PC-9 (cell line): ENCODE measurements at regions not wholly inside any gene's neighbourhood (a gene's known extent, or its start where the extent isn't known, plus 50 kb on each side); places are given as distances from the start of the nearest gene placed in this dataset.

Experiments used
- BruUV-seq: library from RNA; stranded (reverse); fragments of 400-500 nt; replicated peaks from 2 replicates; lab custom pipeline; 2021; lab: Mats Ljungman, UMichigan
- CTCF ChIA-PET: fragments of 300-600 bp; sonication (Branson Sonifier 250); formaldehyde crosslinking; loops from one replicate; lab custom pipeline; 2022; ENCODE audit warnings: antibody characterized with exemption; lab: Charles Lee
- POLR2A ChIA-PET: fragments of 300-600 bp; sonication (Branson Sonifier 250); formaldehyde crosslinking; loops from one replicate; lab custom pipeline; 2022; ENCODE audit warnings: antibody characterized with exemption; ENCODE audit not compliant: unreplicated experiment; lab: Charles Lee
- DNase-seq, 2 experiments: peaks; one replicate each; pipeline versions ENCODE4 v3.0.0 to v3.0.0-alpha.2; 2015 to 2022; ENCODE audit warnings: mixed read lengths in 1 of 2
- H2AFZ ChIP-seq: fragments of 200-600 bp; sonication (generic); 2 replicates; pipeline ENCODE4 v1.8.1; 2017; ENCODE audit warnings: antibody characterized with exemption
- H3F3A ChIP-seq: fragments of 200-600 bp; sonication (generic); 2 replicates; pipeline ENCODE4 v1.8.1; 2017; ENCODE audit warnings: antibody characterized with exemption, mild to moderate bottlenecking, low read depth; ENCODE audit not compliant: insufficient read depth
- H3K27ac ChIP-seq: fragments of 200-600 bp; sonication (generic); 2 replicates; pipeline ENCODE4 v1.6.1; 2016; ENCODE audit warnings: mixed run types
- H3K27me3 ChIP-seq: fragments of 200-600 bp; sonication (generic); 2 replicates; pipeline ENCODE4 v1.6.1; 2016; ENCODE audit warnings: low read depth, mixed run types; ENCODE audit not compliant: insufficient read depth
- H3K36me3 ChIP-seq: fragments of 200-600 bp; sonication (generic); 2 replicates; pipeline ENCODE4 v1.6.1; 2016; ENCODE audit warnings: low read depth, mixed run types
- H3K4me1 ChIP-seq: fragments of 200-600 bp; sonication (generic); replicated peaks from 2 replicates; pipeline ENCODE4 v1.6.1; 2016; ENCODE audit warnings: mixed run types; ENCODE audit not compliant: insufficient read depth
- H3K4me2 ChIP-seq: fragments of 200-600 bp; sonication (generic); 2 replicates; pipeline ENCODE4 v1.6.1; 2017; ENCODE audit warnings: mixed run types
- H3K4me3 ChIP-seq: fragments of 200-600 bp; sonication (generic); 2 replicates; pipeline ENCODE4 v1.6.1; 2016; ENCODE audit warnings: mixed run types
- H3K79me2 ChIP-seq: fragments of 200-600 bp; sonication (generic); 2 replicates; pipeline ENCODE4 v1.6.1; 2017; ENCODE audit warnings: low read depth, mixed run types
- H3K9me2 ChIP-seq: fragments of 200-600 bp; sonication (generic); 2 replicates; pipeline ENCODE4 v1.8.1; 2017; ENCODE audit warnings: mild to moderate bottlenecking; ENCODE audit not compliant: insufficient read depth
- H3K9me3 ChIP-seq: fragments of 200-600 bp; sonication (generic); 2 replicates; pipeline ENCODE4 v1.8.1; 2016; ENCODE audit warnings: low read depth; ENCODE audit not compliant: insufficient read depth
- H4K20me1 ChIP-seq: fragments of 200-600 bp; sonication (generic); 2 replicates; pipeline ENCODE4 v1.8.1; 2017; ENCODE audit not compliant: insufficient read depth
- CTCF ChIP-seq: fragments of 200-600 bp; sonication (generic); conservative IDR thresholded peaks from 2 replicates; pipeline ENCODE4 v1.6.1; 2017; ENCODE audit warnings: mixed run types, antibody characterized with exemption, mild to moderate bottlenecking, moderate library complexity
- EZH2 ChIP-seq: fragments of 200-600 bp; sonication (generic); IDR thresholded peaks from 2 replicates; pipeline ENCODE4 v1.8.0; 2017; ENCODE audit warnings: antibody characterized with exemption, low read depth
- intact Hi-C: fragments of 100-400 bp; cut with micrococcal nuclease; formaldehyde crosslinking; loops from one replicate; pipeline ENCODE4 v1.10.0; 2022; ENCODE audit not compliant: unreplicated experiment

- H3K36me3 ChIP-seq = no peaks in the 10 kb centered on the region
- ChIA-PET CTCF (no interaction called here), POLR2A (no interaction called here)
- no peaks in the 10 kb centered on the region for H4K20me1 ChIP-seq
- no peaks in the 10 kb centered on the region for H3K27me3 ChIP-seq
- TF ChIP-seq CTCF (no peak), EZH2 (no peak)
- no peak for DNase-seq
- intact Hi-C loops = no loop called here
- no peak overlapping the region for H2AFZ ChIP-seq
- H3K4me3 ChIP-seq = no peak overlapping the region
- H3K79me2 ChIP-seq = no peaks in the 10 kb centered on the region
- H3K4me2 ChIP-seq = no peak overlapping the region
- no peak overlapping the region for H3K27ac ChIP-seq
- H3F3A ChIP-seq = no peaks in the 10 kb centered on the region
- no TSS peak for BruUV-seq
- H3K9me3 ChIP-seq = no peaks in the 10 kb centered on the region
- H3K4me1 ChIP-seq = no peaks in the 10 kb centered on the region
- H3K9me2 ChIP-seq = no peaks in the 10 kb centered on the region
These were observed 58.7 kb upstream of the TRPC7 start for GRCh38 chr5:136423944-136424606.

GRCh38 chr5:136420168-136420898 is 55.0 kb upstream of the TRPC7 start:
- no peak for TF ChIP-seq CTCF
- TF ChIP-seq EZH2 = no peak
- ChIA-PET CTCF (no interaction called here), POLR2A (no interaction called here)
- Histone ChIP-seq H3K27me3 (no peaks in the 10 kb centered on the region), H3K9me2 (0 out of 2 replicates have a peak, but pooled peaks cover 3% of the 10 kb centered on the region), H3F3A (no peaks in the 10 kb centered on the region), H3K4me3 (no peak overlapping the region), H2AFZ (no peak overlapping the region), H4K20me1 (no peaks in the 10 kb centered on the region), H3K27ac (no peak overlapping the region), H3K79me2 (no peaks in the 10 kb centered on the region), H3K36me3 (no peaks in the 10 kb centered on the region), H3K4me1 (no peaks in the 10 kb centered on the region), H3K9me3 (no peaks in the 10 kb centered on the region), H3K4me2 (no peak overlapping the region)
- no TSS peak for BruUV-seq
- DNase-seq = no peak
- intact Hi-C loops = no loop called here

GRCh38 chr5:136418301-136418700 is 53.0 kb upstream of the TRPC7 start:
- ChIA-PET CTCF (interaction anchor here (0.6 kb wide), 1 partner anchor 1118 kb away, joined by 3 read pairs; no protein-coding TSS in a partner anchor), POLR2A (no interaction called here)
- Histone ChIP-seq H3K4me2 (no peak overlapping the region), H3K9me3 (no peaks in the 10 kb centered on the region), H2AFZ (no peak overlapping the region), H3K4me1 (no peaks in the 10 kb centered on the region), H4K20me1 (no peaks in the 10 kb centered on the region), H3K27ac (no peak overlapping the region), H3K36me3 (no peaks in the 10 kb centered on the region), H3K9me2 (0 out of 2 replicates have a peak, but pooled peaks cover 3% of the 10 kb centered on the region), H3F3A (no peaks in the 10 kb centered on the region), H3K79me2 (no peaks in the 10 kb centered on the region), H3K4me3 (no peak overlapping the region), H3K27me3 (no peaks in the 10 kb centered on the region)
- intact Hi-C loops = no loop called here
- DNase-seq = no peak
- no TSS peak for BruUV-seq
- no peak for TF ChIP-seq CTCF
- TF ChIP-seq EZH2 = no peak
